ENCODE measurements at regions not wholly inside any gene's neighbourhood (a gene's known extent, or its start where the extent isn't known, plus 50 kb on each side); places are given as distances from the start of the nearest gene placed in this dataset.

DNA sequence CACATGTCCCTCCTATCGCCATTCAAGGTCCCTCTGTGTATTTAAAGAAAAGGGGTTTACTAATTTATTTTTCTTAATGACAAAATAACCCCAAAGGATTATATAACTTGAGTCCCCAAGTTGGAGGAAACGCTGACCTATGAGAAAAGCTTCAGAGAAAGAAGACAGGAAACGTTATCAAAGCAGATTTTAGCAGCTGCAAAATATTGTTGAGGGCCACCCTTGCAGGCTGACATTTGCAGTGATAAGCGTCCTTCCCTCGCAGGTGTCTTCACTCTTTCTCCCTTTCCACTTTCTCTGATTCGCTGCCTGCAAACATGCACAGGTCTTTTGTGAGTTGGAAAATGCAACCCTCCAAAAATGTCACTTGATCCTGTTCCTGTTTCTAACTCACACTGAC is 103.2 kb upstream of the RIPOR2 start:
- Histone ChIP-seq H3K79me2 (ENCODE audit: insufficient read depth, low read length) (no peaks in the 10 kb centered on the region), H2AK5ac (ENCODE audit: insufficient read length, low read length) (no peak overlapping the region), H3K4me1 (ENCODE audit: insufficient read depth, low read length) (no peaks in the 10 kb centered on the region), H3K14ac (ENCODE audit: insufficient read depth, low read length) (no peak overlapping the region), H2BK20ac (ENCODE audit: low read depth, low read length, poor library complexity, severe bottlenecking) (no peak overlapping the region), H3K23me2 (ENCODE audit: insufficient read length, low read depth, low read length, poor library complexity, severe bottlenecking) (no peaks in the 10 kb centered on the region), H2BK5ac (ENCODE audit: insufficient read length, low read length) (no peak overlapping the region), H4K8ac (replicated peaks; ENCODE audit: insufficient read length, low read depth, low read length) (no peak overlapping the region), H4K91ac (ENCODE audit: insufficient read length, low read depth, low read length) (no peak overlapping the region), H2BK12ac (ENCODE audit: insufficient read length, low read depth, low read length) (no peak overlapping the region), H3T11ph (ENCODE audit: low read length) (no peak overlapping the region), H3K9me3 (ENCODE audit: control insufficient read depth, low read depth, low read length) (no peaks in the 10 kb centered on the region), H4K5ac (ENCODE audit: insufficient read length, low read depth, low read length) (no peak overlapping the region), H3K56ac (ENCODE audit: insufficient read length, low read depth, low read length) (no peak overlapping the region), H2BK120ac (ENCODE audit: low read depth, low read length, poor library complexity, severe bottlenecking) (no peak overlapping the region), H3K79me1 (ENCODE audit: insufficient read depth, low read depth, low read length, poor library complexity, severe bottlenecking) (no peaks in the 10 kb centered on the region), H2BK15ac (ENCODE audit: low read depth, low read length) (no peak overlapping the region), H3K9ac (ENCODE audit: extremely low read depth, insufficient read length, low read length) (no peak overlapping the region), H4K20me1 (ENCODE audit: control insufficient read depth, insufficient read depth, insufficient read length) (no peaks in the 10 kb centered on the region), H3K4ac (ENCODE audit: low read depth, low read length) (no peak overlapping the region), H2AFZ (ENCODE audit: low read length) (no peak overlapping the region), H3K27ac (ENCODE audit: insufficient read length, low read depth, low read length) (no peak overlapping the region), H3K23ac (ENCODE audit: insufficient read length, low read depth, low read length) (no peak overlapping the region), H3K4me2 (ENCODE audit: insufficient read depth, insufficient read length, low read length) (no peak overlapping the region), H3K27me3 (ENCODE audit: insufficient read depth, low read length) (no peaks in the 10 kb centered on the region), H3K18ac (ENCODE audit: insufficient read length, low read depth, low read length) (no peak overlapping the region)
- Mint-ChIP-seq H3K36me3 (ENCODE audit: insufficient read depth in 1 of 3, low read depth in 3 of 3) (no peaks in the 10 kb centered on the region), H3K4me1 (peaks cover 3 to 11% of the 10 kb centered on the region in 2 experiments), H3K27me3 (ENCODE audit: low read depth) (no peaks in the 10 kb centered on the region), H3K9me3 (no peaks in the 10 kb centered on the region; a peak in 1 of 5 replicates), H3K4me3 (no peak overlapping the region), H3K27ac (no peak overlapping the region)
- no peak for DNase-seq
- no CpG with 5 or more reads among the region's 6 CpGs for WGBS (ENCODE audit: extremely low coverage, insufficient read length, low lambda C conversion rate)
- no peak for TF ChIP-seq CTCF (conservative IDR thresholded peaks at IDR 0.05)

Measured in H9 (cell line).